HUES6 (cell line): ENCODE measurements at regions not wholly inside any gene's neighbourhood (a gene's known extent, or its start where the extent isn't known, plus 50 kb on each side); places are given as distances from the start of the nearest gene placed in this dataset.
"Not testable (repeated sequence)": the region's sequence is repeated elsewhere in the genome, so short reads cannot be mapped to it uniquely, and the experiment has no call there.

Experiments
- H3K27ac ChIP-seq: 2 replicates; pipeline ENCODE4 v1.7.0; 2013; ENCODE audit warnings: low read depth, mild to moderate bottlenecking, low read length, inconsistent platforms
- H3K27me3 ChIP-seq: 2 replicates; pipeline ENCODE4 v1.6.1; 2013; ENCODE audit warnings: low read length; ENCODE audit not compliant: control insufficient read depth, insufficient read depth
- H3K36me3 ChIP-seq: 2 replicates; pipeline ENCODE4 v1.6.1; 2013; ENCODE audit warnings: low read length; ENCODE audit not compliant: control insufficient read depth, insufficient read depth
- H3K4me1 ChIP-seq: 2 replicates; pipeline ENCODE4 v1.6.1; 2013; ENCODE audit warnings: low read length; ENCODE audit not compliant: control insufficient read depth, insufficient read depth
- H3K4me3 ChIP-seq: 2 replicates; pipeline ENCODE4 v1.5.1; 2013; ENCODE audit warnings: low read depth, low read length
- H3K9ac ChIP-seq: one replicate; pipeline ENCODE4 v1.6.1; 2013; ENCODE audit warnings: mild to moderate bottlenecking, low read length
- H3K9me3 ChIP-seq: 2 replicates; pipeline ENCODE4 v1.6.1; 2013; ENCODE audit warnings: low read depth, low read length; ENCODE audit not compliant: control insufficient read depth, insufficient read depth

- not testable (repeated sequence) for H3K36me3 ChIP-seq, H3K9ac ChIP-seq, H3K4me3 ChIP-seq, H3K4me1 ChIP-seq, H3K27me3 ChIP-seq, H3K27ac ChIP-seq, H3K9me3 ChIP-seq
Observed at GRCh38 chr2:87406406-87407175, 341.3 kb upstream of the PLGLB2 start.

GRCh38 chr2:87409601-87410000 is 338.3 kb upstream of the PLGLB2 start:
- not testable (repeated sequence) for H3K27ac ChIP-seq, H3K4me1 ChIP-seq, H3K4me3 ChIP-seq, H3K36me3 ChIP-seq, H3K9ac ChIP-seq, H3K27me3 ChIP-seq, H3K9me3 ChIP-seq

GRCh38 chr2:87410371-87410770 is 337.5 kb upstream of the PLGLB2 start:
- not testable (repeated sequence) for H3K4me1 ChIP-seq, H3K36me3 ChIP-seq, H3K9ac ChIP-seq, H3K4me3 ChIP-seq, H3K27me3 ChIP-seq, H3K9me3 ChIP-seq, H3K27ac ChIP-seq

GRCh38 chr2:87412036-87412820 is 335.7 kb upstream of the PLGLB2 start:
- not testable (repeated sequence) for H3K27me3 ChIP-seq, H3K9me3 ChIP-seq, H3K36me3 ChIP-seq, H3K27ac ChIP-seq, H3K9ac ChIP-seq, H3K4me1 ChIP-seq, H3K4me3 ChIP-seq

- H3K36me3 ChIP-seq, H3K4me3 ChIP-seq, H3K27me3 ChIP-seq, H3K27ac ChIP-seq, H3K9ac ChIP-seq, H3K4me1 ChIP-seq, H3K9me3 ChIP-seq: not testable (repeated sequence)
Observed at GRCh38 chr2:87414331-87414730, 333.6 kb upstream of the PLGLB2 start.

GRCh38 chr2:87414795-87415570 is 332.9 kb upstream of the PLGLB2 start:
- not testable (repeated sequence) for H3K27ac ChIP-seq, H3K36me3 ChIP-seq, H3K4me1 ChIP-seq, H3K27me3 ChIP-seq, H3K4me3 ChIP-seq, H3K9ac ChIP-seq, H3K9me3 ChIP-seq

- not testable (repeated sequence) for H3K36me3 ChIP-seq, H3K4me3 ChIP-seq, H3K27me3 ChIP-seq, H3K27ac ChIP-seq, H3K9me3 ChIP-seq, H3K4me1 ChIP-seq, H3K9ac ChIP-seq
Observed at GRCh38 chr2:87415586-87416265, 332.2 kb upstream of the PLGLB2 start.

GRCh38 chr2:87416266-87416592 is 331.7 kb upstream of the PLGLB2 start:
- H3K27ac ChIP-seq, H3K9me3 ChIP-seq, H3K9ac ChIP-seq, H3K4me1 ChIP-seq, H3K27me3 ChIP-seq, H3K36me3 ChIP-seq, H3K4me3 ChIP-seq: not testable (repeated sequence)

GRCh38 chr2:87417147-87417546 is 330.7 kb upstream of the PLGLB2 start:
- H3K4me1 ChIP-seq, H3K27ac ChIP-seq, H3K27me3 ChIP-seq, H3K4me3 ChIP-seq, H3K36me3 ChIP-seq, H3K9me3 ChIP-seq, H3K9ac ChIP-seq: not testable (repeated sequence)

GRCh38 chr2:87417742-87418567 is 329.9 kb upstream of the PLGLB2 start:
- H3K9me3 ChIP-seq, H3K36me3 ChIP-seq, H3K27me3 ChIP-seq, H3K9ac ChIP-seq, H3K4me3 ChIP-seq, H3K4me1 ChIP-seq, H3K27ac ChIP-seq: not testable (repeated sequence)
